ENCODE measurements at regions not wholly inside any gene's neighbourhood (a gene's known extent, or its start where the extent isn't known, plus 50 kb on each side); places are given as distances from the start of the nearest gene placed in this dataset.

GRCh38 chr2:146438246-146438645 lies 1406.6 kb upstream of the ACVR2A start:
- TF ChIP-seq CTCF (IDR thresholded peaks at IDR 0.05) (no peak), EP300 (IDR thresholded peaks at IDR 0.05) (no peak)
